ENCODE measurements at regions not wholly inside any gene's neighbourhood (a gene's known extent, or its start where the extent isn't known, plus 50 kb on each side); places are given as distances from the start of the nearest gene placed in this dataset.

DNA sequence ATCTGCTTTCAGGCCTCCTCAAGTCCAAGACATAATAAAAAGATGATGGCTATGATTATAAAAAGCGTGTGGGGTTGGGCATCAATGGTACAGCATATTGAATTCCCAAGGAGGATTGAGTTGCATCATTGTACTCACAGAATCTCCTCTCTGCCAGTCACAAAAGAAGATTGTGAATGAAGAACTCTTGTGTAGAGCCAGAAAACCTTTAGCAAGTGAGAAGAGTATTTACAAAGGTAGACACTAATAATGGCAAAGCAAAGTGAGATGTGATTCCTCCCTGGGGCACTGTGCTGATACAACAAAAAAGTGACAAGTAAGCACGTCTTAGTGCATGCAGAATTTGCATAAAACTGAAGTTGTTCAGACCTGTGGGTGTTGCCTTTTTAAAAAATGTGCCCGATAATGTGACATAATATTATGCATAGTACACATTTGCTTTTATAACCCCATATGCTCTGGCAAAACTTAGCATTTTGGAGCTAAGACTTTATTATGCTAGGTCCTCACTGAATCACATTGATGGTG is 291.2 kb upstream of the TBC1D5 start:
- DNase-seq = no peak

DNA sequence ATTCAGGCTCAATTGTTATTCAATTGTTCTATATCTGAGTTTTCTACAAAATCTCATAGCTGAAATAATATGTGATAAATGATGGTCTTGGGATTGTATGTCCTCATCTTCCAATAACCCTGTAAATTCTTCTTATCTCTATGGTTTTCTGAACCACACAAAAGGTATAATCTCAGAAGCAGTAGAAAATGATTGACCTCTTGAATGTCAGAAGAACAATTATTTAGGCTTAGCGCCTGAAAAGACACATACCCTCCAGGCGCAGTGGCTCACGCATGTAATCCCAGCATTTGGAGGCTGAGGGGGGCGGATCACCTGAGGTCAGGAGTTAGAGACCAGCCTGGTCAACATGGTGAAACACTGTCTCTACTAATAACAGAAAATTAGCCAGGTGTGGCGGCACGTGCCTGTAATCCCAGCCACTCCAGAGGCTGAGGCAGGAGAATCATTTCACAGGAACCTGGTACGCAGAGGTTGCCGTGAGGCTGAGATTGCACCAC is 288.0 kb upstream of the TBC1D5 start:
- DNase-seq = no peak

DNA sequence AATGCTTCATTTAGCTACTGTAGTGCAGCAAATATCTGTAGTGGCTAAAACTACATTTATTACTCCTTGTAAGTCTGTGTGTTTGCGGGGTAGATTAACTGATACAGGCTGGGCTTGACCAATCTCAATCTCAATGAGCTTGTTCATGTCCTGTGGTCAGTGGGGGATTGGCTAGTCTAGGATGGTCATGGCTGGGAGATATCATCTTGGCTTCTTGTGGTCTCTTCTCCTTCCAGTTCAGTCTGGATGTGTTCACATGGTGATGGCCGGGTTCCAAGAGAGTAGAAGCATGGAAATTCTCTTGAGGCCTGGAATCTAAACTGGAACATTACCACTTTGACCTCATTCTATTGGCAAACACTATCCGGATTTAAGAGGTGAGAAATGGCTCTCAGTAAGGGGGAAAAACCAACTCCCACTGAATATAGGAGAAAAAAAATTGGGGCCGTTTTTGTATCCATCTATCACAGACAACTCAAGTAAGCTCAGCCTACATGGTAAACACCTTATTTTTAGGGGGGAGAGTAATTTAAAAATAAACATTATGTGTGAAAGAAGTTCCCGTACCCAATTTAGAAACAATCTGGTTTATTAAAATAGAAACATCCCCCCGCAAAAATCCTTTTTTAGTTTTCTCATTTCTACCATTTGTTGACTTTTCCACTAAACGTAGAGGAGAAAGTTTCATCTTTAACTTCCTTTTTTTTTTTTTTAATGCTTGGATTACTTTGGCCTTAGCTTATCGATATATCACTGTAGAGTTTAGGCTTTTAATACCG is 284.9 kb upstream of the TBC1D5 start:
- no peak for DNase-seq

DNA sequence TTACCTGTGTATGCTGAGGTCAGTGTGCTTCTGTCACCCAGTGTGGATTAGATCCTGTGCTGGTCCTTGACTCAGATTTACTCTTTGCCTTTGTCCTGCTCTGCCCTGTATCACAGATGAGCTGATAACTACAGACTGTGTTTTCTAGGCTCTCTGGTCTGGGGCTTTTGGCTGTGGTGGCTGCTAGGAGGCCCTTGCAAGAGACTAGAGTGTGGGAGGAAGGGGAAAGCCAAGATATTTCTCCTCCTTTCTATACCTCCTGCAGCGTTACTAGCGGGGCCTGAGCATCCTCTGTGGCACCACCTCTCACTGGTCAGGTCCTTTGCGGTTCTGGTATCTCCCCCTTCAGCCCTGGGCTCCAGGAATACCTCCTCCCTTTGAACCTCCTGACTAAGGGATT is 282.3 kb upstream of the TBC1D5 start:
- no peak for DNase-seq

DNA sequence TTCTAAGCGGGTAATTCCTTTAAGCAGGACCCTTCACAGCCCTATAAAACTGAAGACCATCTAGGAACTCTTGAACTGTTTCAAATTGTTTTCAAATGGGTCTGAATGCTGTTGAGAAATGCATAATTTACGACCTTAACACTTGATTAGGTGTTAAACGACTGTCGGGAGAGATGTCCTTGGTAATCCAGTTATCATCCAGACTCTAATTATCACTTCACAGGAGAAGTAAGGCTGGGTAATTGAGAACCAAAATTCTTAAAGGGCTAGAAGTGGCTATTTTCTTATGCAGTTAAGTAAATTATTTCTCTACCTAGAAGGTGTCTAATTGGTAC is 276.7 kb upstream of the TBC1D5 start:
- no peak for DNase-seq

DNA sequence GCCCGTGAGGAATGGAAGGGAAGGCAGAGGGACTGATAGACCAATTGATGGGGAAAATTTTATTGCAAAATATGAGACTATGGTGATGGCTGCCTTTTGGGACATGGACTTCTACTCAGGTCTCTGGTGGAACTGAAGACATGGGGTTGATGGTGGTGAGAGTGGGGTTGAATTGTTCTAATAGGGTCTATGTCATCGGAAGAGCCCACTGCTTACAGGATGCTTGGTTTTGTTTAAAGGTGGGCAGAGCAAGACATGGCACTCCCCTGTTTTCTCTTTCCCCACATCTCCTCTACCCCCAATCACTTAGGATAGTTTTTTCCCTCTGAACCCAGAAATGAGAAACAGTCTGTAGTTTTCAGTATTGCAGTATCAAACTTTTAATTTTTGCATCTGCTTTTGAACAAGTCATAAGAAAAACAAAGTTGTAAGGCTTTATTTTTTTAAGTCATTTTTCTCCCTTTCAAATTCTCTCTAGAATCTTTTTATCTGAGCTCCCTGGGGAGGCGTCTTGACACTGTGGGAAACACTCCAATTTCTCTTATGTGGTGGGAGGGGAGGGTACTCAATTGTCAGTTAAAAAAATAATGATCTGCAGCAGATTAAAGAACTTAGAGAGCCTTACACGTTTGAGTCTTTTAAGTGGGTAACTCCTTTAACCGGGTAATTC is 276.2 kb upstream of the TBC1D5 start:
- no peak for DNase-seq

DNA sequence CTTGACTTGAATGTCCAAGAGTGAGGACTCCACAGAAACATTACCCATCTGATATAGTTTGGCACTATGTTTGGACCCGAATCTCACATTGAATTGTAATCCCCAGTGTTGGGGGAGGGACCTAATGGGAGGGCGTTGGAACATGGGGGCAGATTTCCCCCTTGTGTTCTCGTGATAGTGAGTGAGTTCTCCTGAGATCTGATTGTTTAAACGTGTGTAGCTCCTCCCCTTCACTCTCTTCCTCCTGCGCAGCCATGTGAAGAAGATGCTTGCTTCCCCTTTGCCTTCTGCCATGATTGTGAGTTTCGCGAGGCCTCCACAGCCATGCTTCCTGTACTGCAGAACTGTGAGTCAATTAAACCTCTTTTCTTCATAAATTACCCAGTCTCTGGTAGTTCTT is 273.9 kb upstream of the TBC1D5 start:
- no peak for DNase-seq

DNA sequence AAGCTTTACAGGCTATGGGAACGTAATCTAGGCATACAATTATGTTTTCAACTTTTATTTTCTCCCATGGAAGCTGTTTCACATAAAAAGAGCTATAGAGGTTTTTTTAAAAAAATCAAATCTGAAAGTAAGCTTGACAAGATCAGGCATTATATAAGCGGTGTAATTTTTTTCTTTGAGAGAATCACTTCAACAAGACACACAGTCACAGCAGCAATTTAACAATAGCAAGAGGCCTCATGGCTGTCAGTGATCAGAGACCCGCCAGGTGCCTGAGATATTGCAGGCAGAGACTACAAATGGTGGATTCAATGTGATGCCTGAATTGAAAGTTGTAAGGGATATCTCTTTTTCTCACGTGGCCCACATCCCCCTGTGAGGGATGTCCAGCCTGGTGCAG is 270.5 kb upstream of the TBC1D5 start:
- DNase-seq = no peak

DNA sequence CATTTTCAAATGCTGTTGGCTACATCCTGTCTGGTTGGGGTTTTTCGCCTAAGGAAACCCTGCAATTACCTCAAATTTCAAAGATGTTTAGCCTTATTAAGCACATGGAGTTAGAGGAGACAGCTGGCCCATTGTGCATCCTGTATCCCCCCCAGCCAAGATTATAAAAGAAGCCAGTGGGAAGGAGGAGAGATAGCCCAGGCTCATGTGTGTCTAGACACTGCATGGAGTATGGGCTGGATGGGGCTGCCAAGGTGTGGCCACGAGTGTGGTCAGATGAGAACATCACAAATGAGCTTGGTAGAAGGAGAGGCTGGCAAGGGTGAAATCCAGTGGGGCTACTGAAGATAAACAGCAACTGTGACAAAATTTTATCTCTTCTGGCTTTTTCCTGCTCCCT is 270.0 kb upstream of the TBC1D5 start:
- DNase-seq = no peak

DNA sequence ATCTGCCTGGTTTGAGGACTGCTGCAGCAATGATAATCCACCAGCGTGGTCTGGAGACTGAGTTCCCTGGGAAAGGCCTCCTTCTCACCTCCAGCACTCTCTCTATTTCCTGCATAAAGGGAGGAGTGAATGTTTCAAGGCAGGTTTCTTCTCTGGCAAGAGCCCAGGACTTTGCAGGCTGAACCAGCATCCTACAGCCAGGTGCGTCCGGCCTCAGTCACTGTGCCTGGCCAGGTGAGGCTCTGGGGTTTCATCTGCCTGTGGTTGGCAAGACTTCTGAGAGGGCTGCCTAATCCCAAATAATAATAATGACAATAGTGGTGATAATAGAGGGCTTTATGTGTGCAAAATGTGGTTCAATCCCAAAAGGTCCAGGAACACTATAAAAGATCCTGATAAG is 269.0 kb upstream of the TBC1D5 start:
- DNase-seq = no peak

DNA sequence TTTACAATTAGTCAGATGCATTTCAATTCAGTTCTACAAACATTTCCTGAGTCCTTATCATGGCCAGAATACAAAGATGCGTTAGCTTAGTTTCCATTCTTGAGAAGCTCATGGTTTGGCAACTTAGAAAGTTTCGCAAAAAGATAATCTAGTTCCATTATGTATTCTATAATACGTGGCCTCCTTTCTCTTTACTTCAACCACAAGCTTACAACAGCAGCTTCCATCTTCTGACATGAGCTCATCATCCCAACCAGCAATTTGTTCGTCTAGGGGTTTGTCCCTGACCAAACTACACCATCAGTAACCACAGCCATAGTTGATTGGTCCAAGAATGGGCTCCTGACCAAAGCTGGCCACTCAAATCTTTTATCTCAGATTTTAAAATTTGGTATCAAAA is 267.6 kb upstream of the TBC1D5 start:
- no peak for DNase-seq

DNA sequence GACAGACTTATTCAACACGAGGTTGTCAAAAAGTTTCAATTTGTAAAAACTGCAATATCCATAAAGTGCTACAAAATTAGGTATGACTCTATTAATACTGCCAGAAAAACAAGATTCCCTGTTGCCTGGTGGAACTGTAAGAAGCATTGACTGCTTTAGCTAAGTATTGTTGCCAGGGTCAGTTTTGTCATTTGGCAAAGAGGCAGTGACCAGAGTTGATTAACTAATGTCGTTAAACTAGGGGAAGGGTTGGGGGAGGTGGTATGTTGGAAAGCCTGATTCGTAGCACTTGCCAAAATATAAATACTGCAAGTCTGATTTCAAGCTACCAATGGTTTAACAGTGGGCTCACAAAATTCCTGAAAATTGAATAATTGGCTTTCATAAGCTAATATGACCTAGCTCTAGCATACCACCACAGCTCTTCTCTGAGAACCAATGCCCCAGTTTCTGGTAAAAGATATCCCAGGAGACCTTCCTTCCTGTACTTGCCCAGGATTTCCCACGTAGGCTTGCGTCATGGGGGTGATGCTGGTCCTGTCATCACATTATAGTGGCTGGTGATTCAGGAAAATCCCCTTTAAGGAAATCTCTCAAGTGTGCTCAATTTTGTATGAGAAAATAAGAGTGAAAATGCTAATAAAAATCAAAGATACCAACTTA is 266.4 kb upstream of the TBC1D5 start:
- no peak for DNase-seq

DNA sequence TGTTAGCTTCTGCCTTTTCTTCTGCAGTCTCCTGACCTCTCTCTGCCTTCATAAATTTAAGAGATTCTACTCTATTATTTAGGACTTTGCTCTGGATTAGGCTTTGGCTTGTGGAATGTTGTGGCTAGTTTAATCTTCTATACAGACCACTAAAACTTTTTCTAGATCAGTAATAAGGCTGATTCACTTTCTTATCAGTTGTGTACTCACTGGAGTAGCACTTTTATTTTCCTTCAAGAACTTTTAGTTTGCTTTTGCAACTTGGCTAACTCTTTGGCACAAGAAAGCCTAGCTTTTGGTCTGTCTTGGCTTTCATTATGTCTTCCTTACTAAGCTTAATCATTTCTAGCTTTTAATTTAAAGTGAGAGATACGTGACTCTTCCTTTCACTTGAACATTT is 265.5 kb upstream of the TBC1D5 start:
- no peak for DNase-seq

DNA sequence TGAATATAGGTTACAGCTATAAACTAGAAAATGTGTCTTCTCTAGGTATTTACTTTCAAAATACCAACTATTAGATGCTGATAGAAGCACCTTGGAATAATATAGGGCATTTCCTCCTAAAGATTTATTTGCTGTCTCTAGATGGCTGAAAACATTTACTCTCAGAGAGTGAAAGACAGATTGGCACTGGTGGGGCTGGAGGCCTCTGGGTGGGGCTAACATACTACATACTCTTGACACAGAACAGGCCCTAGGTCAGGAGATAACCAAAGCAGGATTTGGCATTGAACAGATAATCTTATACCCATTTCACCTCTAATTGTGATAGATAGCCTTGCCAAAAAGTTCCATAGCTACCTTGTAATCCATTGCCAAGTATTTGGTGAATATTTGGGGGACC is 253.3 kb upstream of the TBC1D5 start:
- DNase-seq = no peak

DNA sequence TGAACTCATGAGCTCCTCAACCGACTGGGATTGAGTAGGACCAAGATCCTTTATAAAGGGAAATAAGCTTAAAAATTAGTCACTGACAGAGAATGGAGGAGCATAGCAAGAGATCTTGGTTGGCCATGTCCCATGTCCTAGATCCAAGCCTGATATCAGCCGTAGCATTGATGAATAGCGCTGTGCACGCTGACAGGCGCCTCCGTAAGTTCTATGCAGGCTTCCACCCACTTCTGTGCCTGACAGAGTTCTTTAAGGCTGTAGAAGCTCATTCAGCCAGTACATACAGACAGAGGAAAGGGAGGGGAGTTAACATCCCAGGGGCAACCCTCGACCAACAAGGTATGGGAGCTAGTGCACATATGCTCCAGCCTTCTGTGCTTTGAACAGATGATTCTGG is 251.7 kb upstream of the TBC1D5 start:
- DNase-seq = no peak

DNA sequence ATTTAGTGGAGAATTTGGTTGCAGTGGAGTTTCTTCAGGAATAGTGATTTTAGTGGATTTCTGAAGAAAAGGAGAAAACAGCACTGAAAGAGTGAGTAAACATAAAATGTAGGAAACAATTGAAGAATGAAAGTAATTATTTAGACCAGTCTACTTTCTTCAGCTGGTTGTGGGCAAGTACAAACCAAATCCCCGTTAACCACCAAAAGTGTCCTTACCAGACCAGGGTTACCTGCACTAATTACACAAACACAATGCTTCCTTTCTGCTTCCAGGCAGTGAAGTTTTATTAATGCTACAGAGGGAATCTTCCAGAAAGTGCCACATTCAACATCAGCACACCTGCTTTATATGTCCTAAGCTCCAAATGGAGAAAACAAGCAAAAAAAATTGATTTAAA is 248.0 kb upstream of the TBC1D5 start:
- no peak for DNase-seq

DNA sequence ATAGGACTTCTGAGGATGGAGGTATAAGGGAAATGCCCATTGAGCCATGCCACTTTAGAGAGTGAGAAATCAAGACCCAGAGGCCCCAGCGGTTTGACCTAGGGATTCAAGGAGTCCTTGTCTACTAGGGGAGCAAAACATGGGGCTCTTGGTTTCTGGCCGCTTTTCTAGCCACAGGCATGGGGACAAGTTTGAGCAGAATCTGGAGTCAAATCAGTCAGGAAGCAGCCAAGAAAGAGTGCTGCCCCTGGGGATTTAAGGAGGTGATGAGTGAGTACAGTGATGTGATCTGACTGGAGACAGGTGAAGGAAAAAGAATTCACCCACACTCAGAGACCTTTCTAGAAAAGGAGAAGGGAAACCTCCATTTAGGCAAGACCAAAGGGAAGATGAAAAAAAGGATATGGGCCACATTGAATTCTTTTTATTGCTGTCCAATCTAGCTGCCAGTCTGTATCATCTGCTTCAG is 244.0 kb upstream of the TBC1D5 start:
- DNase-seq = no peak

DNA sequence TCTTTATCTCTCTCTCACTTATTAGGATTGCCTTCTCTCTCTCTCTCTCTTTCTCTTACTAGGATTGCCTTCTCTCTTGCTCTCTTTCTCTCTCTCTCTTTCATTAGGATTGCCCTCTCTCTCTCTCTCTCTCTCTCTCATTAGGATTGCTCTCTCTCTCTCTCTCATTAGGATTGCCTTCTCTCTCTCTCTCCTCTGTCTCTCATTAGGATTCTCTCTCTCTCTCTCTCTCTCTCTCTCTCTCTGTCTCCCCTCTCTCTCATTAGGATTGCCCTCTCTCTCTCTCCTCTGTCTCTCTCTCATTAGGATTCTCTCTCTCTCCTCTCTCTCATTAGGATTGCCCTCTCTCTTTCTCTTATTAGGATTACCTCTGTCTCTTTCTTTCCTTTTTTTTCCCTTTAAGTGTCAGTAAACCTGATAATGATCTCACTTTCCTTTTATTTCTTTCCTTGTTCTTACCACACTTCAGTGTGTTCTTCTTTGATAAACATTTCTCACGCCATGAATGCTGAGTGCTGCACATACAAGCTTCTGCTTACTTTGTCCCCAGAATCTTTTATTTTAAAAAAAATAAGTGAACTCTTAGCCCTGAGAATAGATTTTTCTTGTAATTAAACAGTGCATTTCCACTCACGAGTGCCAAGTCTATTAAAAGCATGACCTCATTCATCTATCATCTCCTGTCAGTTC is 243.4 kb upstream of the TBC1D5 start:
- no peak for DNase-seq

DNA sequence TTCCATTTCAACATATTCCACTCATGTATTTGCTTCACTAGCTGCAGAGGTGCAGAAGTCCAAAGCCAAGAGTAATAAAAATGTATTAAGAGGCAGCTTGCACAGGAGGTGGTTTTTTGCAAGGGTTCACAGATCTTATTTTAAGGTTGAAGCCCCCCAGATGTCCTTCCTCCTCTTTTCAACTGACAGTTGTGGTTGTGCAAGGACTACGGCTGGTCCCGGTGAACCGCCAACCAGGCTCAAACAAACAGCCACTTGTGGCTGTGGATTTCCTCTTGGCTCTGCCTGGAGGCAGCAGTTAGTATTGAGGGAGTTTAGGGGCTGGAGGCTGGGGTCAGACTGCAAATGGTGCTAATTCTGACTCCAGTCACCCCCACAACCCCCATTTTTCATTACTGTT is 240.7 kb upstream of the TBC1D5 start:
- DNase-seq = no peak

DNA sequence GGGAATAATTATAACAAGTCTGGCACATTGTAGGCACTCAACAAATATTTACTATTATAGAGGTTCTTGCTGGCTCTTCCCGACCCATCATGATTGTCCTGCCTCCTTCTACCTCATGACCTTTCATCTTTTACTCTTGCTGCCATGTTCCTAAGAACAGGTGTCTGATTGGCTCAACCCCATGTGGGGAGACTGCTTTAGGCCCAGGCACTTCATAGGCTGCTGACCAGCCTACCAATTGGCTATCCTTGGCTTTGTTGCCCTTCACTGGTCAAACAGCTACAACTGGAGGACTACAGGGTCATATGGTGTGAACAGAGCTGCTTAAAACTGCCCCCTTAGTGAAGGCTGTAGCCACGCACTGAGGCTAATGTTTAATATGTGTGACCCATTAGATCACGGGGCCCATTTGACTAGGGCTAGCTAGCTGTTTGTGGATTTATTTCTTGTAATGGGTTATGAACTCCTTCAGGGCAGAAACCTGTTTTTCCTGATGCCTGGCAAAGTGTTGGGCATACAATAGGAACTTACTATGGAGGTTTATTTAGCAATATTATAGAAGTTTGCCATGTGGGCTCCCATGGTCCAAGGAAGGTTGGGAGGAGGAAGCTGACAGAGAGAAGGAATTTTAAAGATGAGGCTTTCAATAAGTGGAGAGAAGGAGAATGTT is 239.9 kb upstream of the TBC1D5 start:
- no peak for DNase-seq

DNA sequence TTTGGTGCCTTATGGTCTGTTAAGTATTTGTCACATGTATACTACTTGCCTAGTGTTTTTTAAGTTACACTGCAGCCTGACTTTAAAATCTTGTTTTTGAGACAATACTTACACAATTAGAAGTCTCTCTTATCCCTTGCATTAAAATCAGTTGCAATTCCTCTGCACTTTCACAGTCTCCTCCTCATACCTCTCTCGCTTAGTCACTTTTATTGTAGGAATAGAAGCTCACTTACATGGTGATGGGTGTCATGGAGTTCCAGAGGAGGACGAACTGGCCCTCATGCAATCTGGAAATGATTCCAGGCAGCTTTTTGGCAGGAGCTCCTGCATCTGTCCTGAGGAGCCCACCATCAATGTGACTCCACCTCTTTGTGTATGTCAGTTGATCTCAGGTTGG is 238.4 kb upstream of the TBC1D5 start:
- no peak for DNase-seq

DNA sequence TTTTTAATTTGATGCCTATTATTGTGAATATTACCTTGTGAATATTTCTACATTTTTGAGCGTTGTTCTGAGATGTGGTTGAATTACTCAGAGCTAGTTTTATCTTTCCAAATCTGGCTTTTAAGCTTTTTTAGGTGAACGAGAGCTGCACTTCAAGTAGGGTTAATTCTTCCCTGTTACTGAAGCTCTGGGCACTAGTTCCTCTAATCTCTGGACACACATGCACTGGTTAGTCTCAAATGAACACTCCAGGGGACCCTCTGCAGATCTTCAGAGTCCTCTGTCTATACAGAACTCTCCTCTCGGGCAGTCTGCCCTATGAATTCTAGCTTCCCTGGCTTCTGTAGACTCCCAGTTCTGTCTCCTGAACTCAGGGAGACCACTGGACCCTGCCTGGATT is 237.5 kb upstream of the TBC1D5 start:
- no peak for DNase-seq

DNA sequence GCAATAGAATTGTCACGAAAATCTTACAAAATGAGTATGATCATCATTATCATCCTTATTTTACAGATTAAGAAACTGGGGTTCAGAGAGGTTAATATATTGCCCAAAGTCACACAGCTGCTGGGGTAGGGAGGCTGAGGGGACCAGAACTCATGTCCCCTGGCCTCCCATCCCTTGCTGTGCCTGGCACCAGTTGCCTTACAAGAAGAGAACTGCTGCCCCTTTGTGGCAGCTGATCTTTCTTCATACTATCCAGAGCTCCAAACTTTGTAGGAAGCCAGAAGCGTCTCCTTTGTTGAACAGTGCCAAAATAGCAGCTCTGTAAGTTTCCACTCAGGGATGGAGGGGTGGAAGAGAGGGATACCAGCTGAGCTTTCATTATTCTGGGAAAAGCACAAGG is 236.8 kb upstream of the TBC1D5 start:
- no peak for DNase-seq
